BJ (cell line): ENCODE measurements at regions not wholly inside any gene's neighbourhood (a gene's known extent, or its start where the extent isn't known, plus 50 kb on each side); places are given as distances from the start of the nearest gene placed in this dataset.
"Not testable (repeated sequence)": the region's sequence is repeated elsewhere in the genome, so short reads cannot be mapped to it uniquely, and the experiment has no call there.

Source experiments
- CTCF ChIA-PET: fragments of 350-600 bp; formaldehyde crosslinking; extraction: SDS; loops from one replicate; lab custom pipeline; 2021; ENCODE audit warnings: antibody characterized with exemption, inconsistent platforms; lab: Yijun Ruan, JAX
- POLR2A ChIA-PET: fragments of 300-600 bp; sonication (Branson Sonifier 250); formaldehyde crosslinking; extraction: SDS; loops from one replicate; lab custom pipeline; 2021; ENCODE audit warnings: antibody characterized with exemption; lab: Charles Lee
- DNase-seq: peaks from one replicate; pipeline ENCODE4 v3.0.0-alpha.2; 2011; ENCODE audit warnings: low read depth
- H3K27me3 ChIP-seq: 2 replicates; pipeline ENCODE4 v1.6.0; 2011; ENCODE audit warnings: low read length; ENCODE audit not compliant: control insufficient read depth, insufficient read depth
- H3K36me3 ChIP-seq: 2 replicates; pipeline ENCODE4 v1.5.1; 2011; ENCODE audit warnings: low read length; ENCODE audit not compliant: control insufficient read depth, insufficient read depth
- H3K4me3 ChIP-seq: 2 replicates; pipeline ENCODE4 v1.5.1; 2011; ENCODE audit warnings: low read depth, mild to moderate bottlenecking, control low read depth, low read length
- CTCF ChIP-seq: IDR thresholded peaks from 2 replicates; pipeline ENCODE4 v1.5.1; 2011; ENCODE audit warnings: low read depth, mild to moderate bottlenecking, control low read depth, inconsistent platforms, low read length, moderate library complexity; ENCODE audit not compliant: insufficient read depth

GRCh38 chr4:18110099-18110498 is 88.5 kb upstream of the LCORL start:
- Histone ChIP-seq H3K36me3 (no peaks in the 10 kb centered on the region), H3K27me3 (no peaks in the 10 kb centered on the region), H3K4me3 (no peak overlapping the region)
- POLR2A ChIA-PET: no interaction called here
- no peak for DNase-seq
- CTCF ChIA-PET: no interaction called here
- no peak for TF ChIP-seq CTCF

- no peak for DNase-seq
- ChIA-PET CTCF (no interaction called here), POLR2A (no interaction called here)
- H3K27me3 ChIP-seq: no peaks in the 10 kb centered on the region
- H3K36me3 ChIP-seq: no peaks in the 10 kb centered on the region
- H3K4me3 ChIP-seq: no peak overlapping the region
- no peak for TF ChIP-seq CTCF
Measured at GRCh38 chr4:18109676-18110075, 88.1 kb upstream of the LCORL start.

- POLR2A ChIA-PET, H3K4me3 ChIP-seq, CTCF ChIA-PET, H3K27me3 ChIP-seq, DNase-seq, H3K36me3 ChIP-seq: not testable (repeated sequence)
Measured at GRCh38 chr4:18107848-18108528, 86.4 kb upstream of the LCORL start.

- Histone ChIP-seq H3K27me3 (no peaks in the 10 kb centered on the region), H3K4me3 (no peak overlapping the region), H3K36me3 (no peaks in the 10 kb centered on the region)
- TF ChIP-seq CTCF: no peak
- ChIA-PET CTCF (no interaction called here), POLR2A (no interaction called here)
- no peak for DNase-seq
Measured at GRCh38 chr4:18106620-18107019, 85.1 kb upstream of the LCORL start.

GRCh38 chr4:18105030-18106011 is 83.8 kb upstream of the LCORL start:
- no peak for DNase-seq
- Histone ChIP-seq H3K4me3 (no peak overlapping the region), H3K36me3 (no peaks in the 10 kb centered on the region), H3K27me3 (no peaks in the 10 kb centered on the region)
- POLR2A ChIA-PET: no interaction called here
- TF ChIP-seq CTCF: no peak
- CTCF ChIA-PET: no interaction called here
